DOHH2 (cell line): ENCODE measurements at regions not wholly inside any gene's neighbourhood (a gene's known extent, or its start where the extent isn't known, plus 50 kb on each side); places are given as distances from the start of the nearest gene placed in this dataset.

ENCODE experiments used
- EZH2phosphoT487 ChIP-seq: fragments of 200-600 bp; sonication (generic); IDR thresholded peaks from 2 replicates; pipeline ENCODE4 v1.6.1; 2017; ENCODE audit warnings: borderline replicate concordance, mild to moderate bottlenecking, antibody characterized with exemption, low read length, moderate library complexity, mixed read lengths
- TF ChIP-seq, protein P1 (sequence below): fragments of 200-600 bp; sonication (generic); IDR thresholded peaks from one replicate; pipeline ENCODE4 v1.5.1; 2014; ENCODE audit warnings: antibody characterized with exemption, mild to moderate bottlenecking, low read depth, low read length; ENCODE audit not compliant: poor library complexity, severe bottlenecking

DNA sequence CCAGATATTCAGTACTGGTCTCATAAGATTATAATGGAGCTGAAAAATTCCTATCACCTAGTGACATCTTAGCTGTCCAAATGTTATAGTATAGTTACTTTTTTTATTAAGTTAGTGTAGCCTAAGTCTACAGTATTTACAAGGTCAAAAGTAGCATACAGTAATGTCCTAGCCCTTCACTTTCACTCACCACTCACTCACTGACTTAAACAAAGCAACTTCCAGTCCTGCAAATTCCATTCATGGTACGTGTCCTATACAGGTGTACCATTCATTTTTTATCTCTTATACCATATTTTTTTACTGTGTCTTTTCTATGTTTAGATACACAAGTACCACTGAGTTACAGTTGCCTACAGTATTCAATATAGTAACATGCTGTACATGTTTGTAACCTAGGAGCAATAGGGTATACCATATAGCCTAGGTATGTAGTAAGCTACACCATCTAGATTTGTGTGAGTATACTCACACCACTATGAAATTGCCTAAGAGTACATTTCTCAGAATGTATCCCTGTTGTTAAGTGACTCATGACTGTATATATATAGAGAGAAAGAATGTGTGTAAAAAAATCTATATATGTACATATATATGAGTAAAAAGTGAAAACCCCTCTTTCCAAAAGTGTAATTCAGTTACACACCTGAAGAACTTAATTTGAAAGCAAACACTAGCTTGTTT lies 234.8 kb upstream of the WWC1 start:
- TF ChIP-seq EZH2phosphoT487: no peak
- TF ChIP-seq, protein P1, sequence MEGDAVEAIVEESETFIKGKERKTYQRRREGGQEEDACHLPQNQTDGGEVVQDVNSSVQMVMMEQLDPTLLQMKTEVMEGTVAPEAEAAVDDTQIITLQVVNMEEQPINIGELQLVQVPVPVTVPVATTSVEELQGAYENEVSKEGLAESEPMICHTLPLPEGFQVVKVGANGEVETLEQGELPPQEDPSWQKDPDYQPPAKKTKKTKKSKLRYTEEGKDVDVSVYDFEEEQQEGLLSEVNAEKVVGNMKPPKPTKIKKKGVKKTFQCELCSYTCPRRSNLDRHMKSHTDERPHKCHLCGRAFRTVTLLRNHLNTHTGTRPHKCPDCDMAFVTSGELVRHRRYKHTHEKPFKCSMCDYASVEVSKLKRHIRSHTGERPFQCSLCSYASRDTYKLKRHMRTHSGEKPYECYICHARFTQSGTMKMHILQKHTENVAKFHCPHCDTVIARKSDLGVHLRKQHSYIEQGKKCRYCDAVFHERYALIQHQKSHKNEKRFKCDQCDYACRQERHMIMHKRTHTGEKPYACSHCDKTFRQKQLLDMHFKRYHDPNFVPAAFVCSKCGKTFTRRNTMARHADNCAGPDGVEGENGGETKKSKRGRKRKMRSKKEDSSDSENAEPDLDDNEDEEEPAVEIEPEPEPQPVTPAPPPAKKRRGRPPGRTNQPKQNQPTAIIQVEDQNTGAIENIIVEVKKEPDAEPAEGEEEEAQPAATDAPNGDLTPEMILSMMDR: no peak
